ENCODE measurements at regions not wholly inside any gene's neighbourhood (a gene's known extent, or its start where the extent isn't known, plus 50 kb on each side); places are given as distances from the start of the nearest gene placed in this dataset.

DNA sequence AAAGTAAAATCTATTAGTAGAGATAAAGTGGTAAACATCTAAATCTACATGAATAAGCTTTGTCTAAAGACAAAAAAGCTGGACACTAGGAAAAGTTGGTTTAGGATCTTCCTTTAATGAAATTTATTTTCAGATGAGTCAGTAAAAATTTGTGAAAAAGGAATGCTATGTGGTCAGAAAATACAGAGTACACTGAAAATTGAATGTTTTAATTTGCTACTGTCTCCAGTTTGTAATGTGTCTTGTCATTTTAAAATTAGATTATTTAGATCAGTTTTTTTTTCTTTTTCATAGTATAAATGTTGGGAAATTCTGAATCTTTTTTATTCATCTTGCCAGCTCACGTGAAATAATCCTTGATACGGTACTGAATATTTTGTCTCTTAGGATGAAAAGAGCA is 56.9 kb downstream of the SLITRK6 start:
- TF ChIP-seq EZH2phosphoT487 (IDR thresholded peaks at IDR 0.05; ENCODE audit: insufficient read depth, low read depth) = no peak
- TF ChIP-seq EZH2 (IDR thresholded peaks at IDR 0.05; ENCODE audit: insufficient read depth, poor library complexity, severe bottlenecking) = no peak
- in situ Hi-C loops (cut with MboI) = no loop called here
- Histone ChIP-seq H3K27me3 (replicated peaks; ENCODE audit: insufficient read depth) (no peaks in the 10 kb centered on the region), H3K36me3 (ENCODE audit: low read depth) (no peaks in the 10 kb centered on the region), H3F3A (ENCODE audit: insufficient read depth) (no peaks in the 10 kb centered on the region), H3K4me1 (ENCODE audit: insufficient read depth) (no peaks in the 10 kb centered on the region), H3K27ac (no peak overlapping the region), H3K9me2 (ENCODE audit: insufficient read depth) (no peaks in the 10 kb centered on the region), H3K9me3 (ENCODE audit: low read depth) (no peaks in the 10 kb centered on the region), H3K9ac (no peak overlapping the region), H2AFZ (no peak overlapping the region), H3K79me2 (ENCODE audit: insufficient read depth) (no peaks in the 10 kb centered on the region), H3K4me3 (no peak overlapping the region), H3K4me2 (ENCODE audit: unreplicated experiment) (no peak overlapping the region), H4K20me1 (ENCODE audit: insufficient read depth) (no peaks in the 10 kb centered on the region)
- WGBS, 2 experiments (ENCODE audit: low coverage in 1 of 2, low lambda C conversion rate in 2 of 2, missing lambda C conversion rate in 2 of 2) = 4 to 6% methylated on average over 2 of the region's 2 CpGs
- DNase-seq = no peak

GRCh38 chr13:85741017-85741416 is 58.2 kb downstream of the SLITRK6 start:
- Histone ChIP-seq H3K79me2 (ENCODE audit: insufficient read depth) (no peaks in the 10 kb centered on the region), H3K4me1 (ENCODE audit: insufficient read depth) (no peaks in the 10 kb centered on the region), H2AFZ (no peak overlapping the region), H3K27ac (no peak overlapping the region), H3F3A (ENCODE audit: insufficient read depth) (no peaks in the 10 kb centered on the region), H3K27me3 (replicated peaks; ENCODE audit: insufficient read depth) (no peaks in the 10 kb centered on the region), H3K4me3 (no peak overlapping the region), H4K20me1 (ENCODE audit: insufficient read depth) (no peaks in the 10 kb centered on the region), H3K9me2 (ENCODE audit: insufficient read depth) (no peaks in the 10 kb centered on the region), H3K9me3 (ENCODE audit: low read depth) (no peaks in the 10 kb centered on the region), H3K4me2 (ENCODE audit: unreplicated experiment) (no peak overlapping the region), H3K9ac (no peak overlapping the region), H3K36me3 (ENCODE audit: low read depth) (no peaks in the 10 kb centered on the region)
- no peak for TF ChIP-seq EZH2 (IDR thresholded peaks at IDR 0.05; ENCODE audit: insufficient read depth, poor library complexity, severe bottlenecking)
- no peak for TF ChIP-seq EZH2phosphoT487 (IDR thresholded peaks at IDR 0.05; ENCODE audit: insufficient read depth, low read depth)
- no peak for DNase-seq
- WGBS, 2 experiments (ENCODE audit: low coverage in 1 of 2, low lambda C conversion rate in 2 of 2, missing lambda C conversion rate in 2 of 2) = 30 to 36% methylated on average over 3 of the region's 3 CpGs
- in situ Hi-C loops (cut with MboI) = no loop called here

DNA sequence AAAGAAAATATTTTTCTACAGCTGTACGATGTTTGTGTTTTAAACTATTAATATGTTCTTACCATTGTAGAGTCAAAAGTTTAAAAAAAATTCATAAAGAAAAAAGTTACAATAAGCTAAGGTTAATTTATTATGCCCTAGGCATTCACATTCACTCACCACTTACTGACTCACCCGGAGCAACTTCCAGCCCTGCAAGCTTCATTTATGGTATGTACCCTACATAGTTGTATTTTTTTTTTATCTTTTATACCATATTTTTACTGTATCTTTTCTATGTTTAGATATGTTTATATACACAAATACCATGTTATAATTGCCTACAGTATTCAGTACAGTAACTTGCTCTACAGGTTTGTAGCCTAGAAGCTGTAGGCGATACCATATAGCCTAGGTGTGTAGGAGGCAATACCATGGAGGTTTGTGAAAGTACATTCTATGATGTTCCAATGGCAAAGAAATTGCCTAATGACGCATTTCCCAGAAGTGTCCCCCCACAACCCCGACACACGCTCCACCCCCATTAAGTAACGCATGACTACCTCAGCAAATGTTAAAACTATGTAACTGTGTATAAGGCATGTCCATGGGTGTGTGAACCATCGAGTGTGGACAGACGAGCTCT is 60.4 kb downstream of the SLITRK6 start:
- Histone ChIP-seq H3K36me3 (ENCODE audit: low read depth) (no peaks in the 10 kb centered on the region), H2AFZ (no peak overlapping the region), H3K9me3 (ENCODE audit: low read depth) (no peaks in the 10 kb centered on the region), H3K4me2 (ENCODE audit: unreplicated experiment) (no peak overlapping the region), H3K4me1 (ENCODE audit: insufficient read depth) (no peaks in the 10 kb centered on the region), H3K4me3 (no peak overlapping the region), H3K79me2 (ENCODE audit: insufficient read depth) (no peaks in the 10 kb centered on the region), H4K20me1 (ENCODE audit: insufficient read depth) (no peaks in the 10 kb centered on the region), H3K27ac (no peak overlapping the region), H3K9me2 (ENCODE audit: insufficient read depth) (no peaks in the 10 kb centered on the region), H3F3A (ENCODE audit: insufficient read depth) (no peaks in the 10 kb centered on the region), H3K27me3 (replicated peaks; ENCODE audit: insufficient read depth) (no peaks in the 10 kb centered on the region), H3K9ac (no peak overlapping the region)
- TF ChIP-seq EZH2 (IDR thresholded peaks at IDR 0.05; ENCODE audit: insufficient read depth, poor library complexity, severe bottlenecking) (no peak), EZH2phosphoT487 (IDR thresholded peaks at IDR 0.05; ENCODE audit: insufficient read depth, low read depth) (no peak)
- 28 to 30% methylated on average over 9 of the region's 9 CpGs for WGBS, 2 experiments (ENCODE audit: low coverage in 1 of 2, low lambda C conversion rate in 2 of 2, missing lambda C conversion rate in 2 of 2)
- DNase-seq = no peak
- in situ Hi-C loops (cut with MboI) = no loop called here

DNA sequence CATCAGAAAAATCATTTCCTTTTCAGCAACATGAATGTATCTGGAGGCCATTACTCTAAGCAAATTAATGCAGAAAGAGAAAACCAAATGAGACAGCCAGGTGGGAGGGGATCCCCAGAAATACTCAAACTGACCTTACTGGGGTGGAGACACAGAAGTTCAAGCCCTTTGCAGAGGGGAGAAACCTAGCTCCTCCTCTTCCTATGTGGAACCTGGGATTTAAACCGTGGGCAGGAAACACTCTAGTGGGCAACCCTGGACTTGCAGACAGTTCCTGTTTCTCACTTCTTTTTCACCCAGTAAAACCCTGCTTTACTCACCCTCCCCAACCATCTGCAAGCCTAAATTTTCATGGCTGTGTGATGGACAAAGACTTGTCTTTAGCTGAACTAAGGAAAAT is 61.3 kb downstream of the SLITRK6 start:
- no peak for TF ChIP-seq EZH2 (IDR thresholded peaks at IDR 0.05; ENCODE audit: insufficient read depth, poor library complexity, severe bottlenecking)
- TF ChIP-seq EZH2phosphoT487 (IDR thresholded peaks at IDR 0.05; ENCODE audit: insufficient read depth, low read depth) = no peak
- H3K27ac ChIP-seq = no peak overlapping the region
- no peaks in the 10 kb centered on the region for H4K20me1 ChIP-seq (ENCODE audit: insufficient read depth)
- H3K27me3 ChIP-seq (replicated peaks; ENCODE audit: insufficient read depth) = no peaks in the 10 kb centered on the region
- H3K4me2 ChIP-seq (ENCODE audit: unreplicated experiment) = no peak overlapping the region
- H3K36me3 ChIP-seq (ENCODE audit: low read depth) = no peaks in the 10 kb centered on the region
- no peaks in the 10 kb centered on the region for H3F3A ChIP-seq (ENCODE audit: insufficient read depth)
- no peaks in the 10 kb centered on the region for H3K4me1 ChIP-seq (ENCODE audit: insufficient read depth)
- no peak overlapping the region for H3K9ac ChIP-seq
- no peak overlapping the region for H2AFZ ChIP-seq
- H3K9me3 ChIP-seq (ENCODE audit: low read depth) = no peaks in the 10 kb centered on the region
- in situ Hi-C loops (cut with MboI) = no loop called here
- DNase-seq = no peak
- WGBS, 2 experiments (ENCODE audit: low coverage in 1 of 2, low lambda C conversion rate in 2 of 2, missing lambda C conversion rate in 2 of 2) = 21 to 22% methylated on average over 1 of the region's 1 CpG
- no peaks in the 10 kb centered on the region for H3K9me2 ChIP-seq (ENCODE audit: insufficient read depth)
- H3K4me3 ChIP-seq = no peak overlapping the region
- H3K79me2 ChIP-seq (ENCODE audit: insufficient read depth) = no peaks in the 10 kb centered on the region

DNA sequence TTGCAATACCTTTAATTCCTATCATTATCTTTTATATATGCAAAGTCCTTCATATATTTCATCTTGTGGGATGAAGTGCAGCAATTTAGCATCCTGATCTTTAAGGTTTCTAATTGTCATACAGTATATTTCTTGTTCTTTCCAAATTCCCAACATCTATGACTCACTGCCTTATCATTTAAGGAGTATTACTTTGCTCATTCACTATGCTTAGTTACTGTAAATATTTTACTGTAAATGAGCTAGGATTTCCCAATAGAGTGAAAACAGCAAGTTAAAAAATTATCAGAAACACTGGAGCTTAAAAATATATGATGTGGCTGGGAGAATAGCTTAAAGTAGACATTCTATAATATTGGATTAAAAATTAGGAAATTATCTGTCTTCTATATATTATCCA is 69.9 kb downstream of the SLITRK6 start:
- Histone ChIP-seq H3K79me2 (ENCODE audit: insufficient read depth) (no peaks in the 10 kb centered on the region), H3K9ac (no peak overlapping the region), H3K27me3 (replicated peaks; ENCODE audit: insufficient read depth) (no peaks in the 10 kb centered on the region), H3K4me1 (ENCODE audit: insufficient read depth) (no peaks in the 10 kb centered on the region), H2AFZ (no peak overlapping the region), H3K36me3 (ENCODE audit: low read depth) (no peaks in the 10 kb centered on the region), H3K9me2 (ENCODE audit: insufficient read depth) (no peaks in the 10 kb centered on the region), H3K4me3 (no peak overlapping the region), H4K20me1 (ENCODE audit: insufficient read depth) (no peaks in the 10 kb centered on the region), H3F3A (ENCODE audit: insufficient read depth) (no peaks in the 10 kb centered on the region), H3K9me3 (ENCODE audit: low read depth) (no peaks in the 10 kb centered on the region), H3K4me2 (ENCODE audit: unreplicated experiment) (no peak overlapping the region), H3K27ac (no peak overlapping the region)
- TF ChIP-seq EZH2 (IDR thresholded peaks at IDR 0.05; ENCODE audit: insufficient read depth, poor library complexity, severe bottlenecking) = no peak
- TF ChIP-seq EZH2phosphoT487 (IDR thresholded peaks at IDR 0.05; ENCODE audit: insufficient read depth, low read depth) = no peak
- no peak for DNase-seq
- in situ Hi-C loops (cut with MboI) = no loop called here
